ENCODE measurements at regions not wholly inside any gene's neighbourhood (a gene's known extent, or its start where the extent isn't known, plus 50 kb on each side); places are given as distances from the start of the nearest gene placed in this dataset.
"Not testable (repeated sequence)": the region's sequence is repeated elsewhere in the genome, so short reads cannot be mapped to it uniquely, and the experiment has no call there.

DNA sequence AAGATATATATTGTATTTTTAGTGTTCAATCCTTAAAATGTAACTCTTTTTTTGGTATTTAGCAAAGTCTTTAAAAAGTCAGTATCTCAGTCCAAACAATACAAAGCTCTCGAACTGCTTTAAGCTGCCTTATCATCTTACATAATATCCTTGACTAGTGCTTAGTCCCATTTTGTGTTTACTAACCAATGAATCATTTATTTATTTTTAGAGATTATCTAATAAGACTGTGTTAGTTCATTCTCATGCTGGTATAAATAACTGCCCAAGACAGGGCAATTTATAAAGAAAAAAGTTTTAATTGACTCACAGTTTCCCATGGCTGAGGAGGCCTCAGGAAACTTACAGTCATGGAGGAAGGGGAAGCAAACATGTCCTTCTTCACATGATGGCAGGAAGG, 248.3 kb upstream of the KYNU start:
- no peak for DNase-seq

DNA sequence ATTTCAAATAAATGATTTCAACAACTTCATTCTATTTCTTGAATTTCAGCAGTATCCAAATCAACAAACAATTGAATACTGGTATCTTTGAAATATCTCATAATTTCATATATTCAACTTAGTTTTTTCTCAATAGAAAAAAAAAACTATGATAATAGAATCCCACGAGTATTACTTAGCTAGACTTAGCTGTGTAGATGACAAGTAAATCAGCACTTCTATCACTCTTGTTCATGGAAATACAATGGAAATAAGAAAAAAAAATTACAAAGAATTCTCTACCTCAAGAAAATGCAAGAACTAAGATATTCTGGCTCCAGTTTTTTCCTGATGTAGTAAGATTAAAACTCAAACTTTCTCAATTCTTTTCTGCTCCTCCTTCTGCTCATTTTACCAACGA, 256.2 kb upstream of the KYNU start:
- DNase-seq = no peak

DNA sequence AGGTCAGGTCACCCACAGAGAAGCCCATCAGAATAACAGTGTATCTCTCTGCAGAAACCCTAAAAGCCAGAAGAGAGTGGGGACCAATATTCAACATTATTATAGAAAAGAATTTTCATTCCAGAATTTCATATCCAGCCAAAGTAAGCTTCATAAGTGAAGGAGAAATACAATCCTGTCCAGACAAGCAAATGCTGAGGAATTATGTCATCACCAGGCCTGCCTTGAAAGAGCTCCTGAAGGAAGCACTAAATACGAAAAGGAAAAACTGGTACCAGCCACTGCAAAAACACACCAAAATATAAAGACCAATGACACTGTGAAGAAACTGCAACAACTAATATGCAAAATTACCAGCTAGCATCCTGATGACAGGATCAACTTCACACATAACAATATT, 260.0 kb upstream of the KYNU start:
- no peak for DNase-seq

DNA sequence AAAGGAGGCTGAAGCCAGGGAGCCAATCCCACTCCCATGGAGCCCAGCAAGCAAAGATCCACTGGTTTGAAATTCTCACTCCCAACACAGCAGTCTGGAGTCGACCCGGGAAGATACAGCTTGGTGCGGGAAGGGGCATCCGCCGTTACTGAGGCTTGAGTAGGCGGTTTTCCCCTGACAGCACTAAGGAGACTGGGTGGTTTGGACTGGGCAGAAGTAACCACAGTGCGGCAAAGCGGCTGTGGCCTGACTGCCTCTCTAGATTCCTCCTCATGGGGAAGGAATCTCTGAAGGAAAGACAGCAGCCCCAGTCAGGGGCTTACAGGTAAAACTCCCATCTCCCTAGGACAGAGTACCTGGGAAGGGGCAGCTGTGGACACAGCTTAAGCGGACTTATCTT, 261.6 kb upstream of the KYNU start:
- DNase-seq = no peak

DNA sequence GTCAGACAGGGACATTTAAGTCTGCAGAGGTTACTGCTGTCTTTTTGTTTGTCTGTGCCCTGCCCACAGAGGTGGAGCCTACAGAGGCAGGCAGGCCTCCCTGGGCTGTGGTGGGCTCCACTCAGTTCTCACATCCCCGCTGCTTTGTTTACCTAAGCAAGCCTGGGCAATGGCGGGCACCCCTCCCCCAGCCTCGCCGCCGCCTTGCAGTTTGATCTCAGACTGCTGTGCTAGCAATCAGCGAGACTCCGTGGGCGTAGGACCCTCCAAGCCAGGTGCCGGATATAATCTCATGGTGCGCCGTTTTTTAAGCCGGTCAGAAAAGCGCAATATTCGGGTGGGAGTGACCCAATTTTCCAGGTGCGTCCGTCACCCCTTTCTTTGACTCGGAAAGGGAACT, 264.3 kb upstream of the KYNU start:
- not testable (repeated sequence) for DNase-seq

DNA sequence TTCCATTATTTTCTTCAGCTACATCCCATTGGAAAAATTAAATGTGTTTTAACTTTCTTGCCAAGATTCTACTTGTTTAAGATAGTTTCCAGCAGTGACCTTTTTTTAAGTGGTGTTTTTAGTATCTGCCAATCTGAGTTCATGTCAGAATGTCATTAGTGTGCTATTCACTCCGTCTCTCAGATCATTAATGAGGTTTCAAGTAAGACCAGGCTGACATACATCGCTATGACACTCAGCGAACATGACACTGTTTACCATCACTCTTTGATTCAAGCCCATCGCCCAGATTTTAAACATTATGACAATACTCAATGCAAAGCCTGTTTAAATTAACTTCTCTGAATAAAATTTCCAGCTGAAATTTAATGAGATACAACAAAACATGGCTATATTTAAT, 272.0 kb upstream of the KYNU start:
- no peak for DNase-seq

DNA sequence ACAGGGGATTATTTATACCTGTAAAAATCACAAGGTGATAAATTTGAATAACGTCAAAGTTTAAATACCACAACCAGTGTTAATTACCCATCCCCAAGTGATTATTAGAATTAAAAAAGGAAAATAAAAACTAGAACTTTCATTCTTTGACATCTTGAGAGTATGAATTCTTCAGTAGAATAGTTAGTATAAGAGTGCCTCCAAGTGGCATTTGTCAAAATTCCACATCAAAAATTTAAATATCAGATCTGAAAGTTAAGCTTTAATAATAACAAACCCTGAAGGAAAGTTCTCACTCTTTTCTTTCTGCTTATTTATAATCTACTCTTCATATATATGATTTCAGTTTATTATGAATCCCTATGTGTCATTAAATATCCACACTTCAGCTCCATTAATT, 273.7 kb upstream of the KYNU start:
- no peak for DNase-seq

DNA sequence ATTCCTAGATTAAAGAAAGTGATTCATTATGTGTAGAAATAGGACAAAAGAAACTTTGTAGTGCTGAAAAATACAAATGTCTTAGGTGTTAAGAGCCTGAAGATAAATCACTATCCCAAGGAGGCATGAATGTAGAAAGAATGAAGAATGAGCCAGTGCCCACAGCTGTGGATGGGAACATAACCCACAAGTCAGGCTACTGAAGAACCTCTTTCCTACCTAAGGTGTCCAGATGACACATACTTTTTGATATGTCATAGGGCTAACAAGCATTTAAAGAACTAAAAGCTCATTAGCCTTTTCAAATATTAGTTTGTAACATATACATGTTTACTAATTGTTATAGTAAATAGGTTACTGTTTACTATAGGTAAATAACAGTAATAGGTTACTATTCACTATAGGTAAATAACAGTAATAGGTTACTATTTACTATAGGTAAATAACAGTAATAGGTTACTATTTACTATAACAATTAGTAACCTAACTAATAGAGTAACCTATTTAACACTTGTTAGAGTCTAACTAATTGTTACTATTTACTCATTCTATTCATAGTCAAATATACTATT, 275.0 kb upstream of the KYNU start:
- no peak for DNase-seq

DNA sequence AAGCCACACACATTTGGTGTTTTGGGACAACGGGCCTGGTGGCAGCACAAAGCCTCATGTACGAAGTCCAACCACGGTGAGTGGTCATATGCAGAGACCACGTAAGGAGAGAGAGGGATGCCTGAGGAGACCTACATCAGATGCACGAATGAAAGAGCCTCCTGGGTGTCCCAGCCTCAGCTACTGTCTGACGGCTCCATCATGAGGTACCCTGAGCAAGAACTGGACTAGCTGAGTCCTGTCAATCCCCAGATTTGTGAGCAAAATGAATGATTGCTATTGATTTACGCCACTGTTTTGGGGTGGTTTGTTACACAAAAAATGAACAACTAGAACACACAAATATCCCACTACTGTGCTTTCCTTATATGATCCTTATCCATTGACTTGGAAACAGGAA, 275.7 kb upstream of the KYNU start:
- no peak for DNase-seq

DNA sequence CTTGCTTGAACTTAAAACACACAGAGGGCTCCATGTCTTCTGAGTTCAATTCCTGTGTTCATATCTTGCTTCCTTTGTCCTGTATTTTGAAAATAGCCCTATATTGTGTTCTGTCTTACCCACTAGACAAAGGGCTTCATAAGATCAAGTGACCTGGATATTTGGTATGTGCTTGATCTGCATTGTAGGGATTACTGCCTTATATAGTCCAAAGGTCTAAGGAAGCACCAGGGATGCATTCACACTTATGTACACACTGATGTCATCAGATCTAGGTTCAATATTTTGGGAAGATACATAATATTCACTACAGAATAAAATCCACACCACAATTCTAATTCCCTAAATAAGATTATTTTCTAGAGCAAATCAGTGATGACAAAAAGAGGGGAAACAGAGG, 278.0 kb upstream of the KYNU start:
- DNase-seq = no peak

DNA sequence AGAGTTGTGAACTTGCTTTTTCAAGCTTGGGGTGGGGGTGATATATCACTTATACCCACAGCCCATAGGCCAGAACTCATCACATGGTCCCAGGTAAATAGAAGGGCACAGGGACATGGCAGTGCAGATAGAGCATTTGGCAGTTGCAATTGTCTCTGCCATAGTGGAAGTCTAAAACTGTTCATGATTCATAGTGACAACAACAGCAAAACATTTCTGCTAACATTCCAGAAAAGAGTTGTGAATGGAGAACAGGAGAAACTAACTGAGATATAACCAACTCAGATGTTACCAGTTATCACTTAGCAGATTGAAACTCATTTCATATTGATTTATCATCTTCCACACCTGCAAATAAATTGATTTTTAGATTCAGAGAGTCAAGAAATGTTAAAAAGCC, 278.6 kb upstream of the KYNU start:
- no peak for DNase-seq

DNA sequence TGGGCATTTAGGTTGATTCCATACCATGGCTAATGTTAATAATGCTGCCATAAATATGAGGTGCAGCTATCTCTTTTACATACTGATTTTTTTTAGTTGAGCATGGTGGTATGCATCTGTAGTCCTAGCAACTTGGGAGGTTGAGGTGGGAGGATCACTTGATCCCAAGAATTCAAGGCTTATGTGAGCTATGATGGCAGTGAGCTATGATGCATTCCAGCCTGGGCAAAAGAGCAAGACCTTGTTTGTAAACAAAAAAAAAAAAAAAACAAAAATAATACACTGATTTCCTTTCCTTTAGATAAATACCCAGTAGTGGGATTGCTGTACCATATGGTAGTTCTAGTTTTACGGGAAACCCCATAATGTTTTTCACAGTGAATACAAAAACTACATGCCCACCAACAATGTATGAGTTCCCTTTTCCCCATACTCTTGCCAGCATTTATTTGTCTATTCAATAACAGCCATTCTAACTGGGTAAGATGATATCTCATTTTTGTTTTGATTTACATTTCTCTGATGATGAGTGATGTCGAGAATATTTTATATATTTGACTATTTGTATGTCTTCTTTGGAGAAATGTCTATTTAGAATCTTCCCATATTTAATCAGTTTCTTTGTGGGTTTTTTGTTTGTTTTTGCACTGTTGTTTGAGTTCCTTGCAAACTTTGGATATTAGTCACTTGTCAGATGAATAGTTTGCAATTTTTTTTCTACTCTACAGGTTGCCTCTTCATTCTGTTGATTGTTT, 281.0 kb upstream of the KYNU start:
- DNase-seq = no peak

DNA sequence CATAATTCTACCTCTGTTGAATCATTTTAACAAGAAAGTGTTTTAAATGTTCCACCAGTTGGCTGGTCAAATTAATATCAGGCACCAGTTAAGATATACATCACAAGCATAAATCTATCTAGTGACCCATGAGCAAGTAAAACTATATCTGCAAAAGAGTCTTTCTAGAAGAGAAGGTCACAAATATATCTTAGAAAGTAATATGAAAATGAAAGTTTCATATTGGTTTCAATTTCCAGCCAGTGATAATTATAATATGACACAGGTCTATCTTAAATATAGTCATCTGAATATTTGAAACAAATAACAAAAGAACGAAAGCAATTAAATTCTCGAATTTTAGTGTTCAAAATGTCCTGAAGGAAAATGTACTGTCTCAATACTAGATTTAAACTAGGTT, 282.5 kb upstream of the KYNU start:
- DNase-seq = no peak

DNA sequence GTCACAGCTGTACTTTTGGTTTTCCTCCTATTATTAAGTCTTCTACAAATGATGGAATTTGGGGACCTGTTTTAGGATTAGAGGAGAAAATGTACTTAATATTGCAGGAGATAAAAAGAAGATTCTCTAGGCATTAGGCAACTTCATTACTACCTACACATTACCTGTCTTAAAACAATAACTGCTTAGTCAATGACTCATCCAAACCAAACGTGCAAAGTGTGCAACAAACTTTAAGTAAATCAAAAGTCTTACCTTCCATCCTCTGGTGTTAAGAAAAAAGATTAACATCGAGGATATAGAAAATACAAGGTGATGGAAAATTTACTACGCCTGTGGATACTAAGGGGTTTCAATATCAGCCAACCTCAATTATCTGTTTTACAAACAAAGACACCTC, 285.3 kb upstream of the KYNU start:
- no peak for DNase-seq

DNA sequence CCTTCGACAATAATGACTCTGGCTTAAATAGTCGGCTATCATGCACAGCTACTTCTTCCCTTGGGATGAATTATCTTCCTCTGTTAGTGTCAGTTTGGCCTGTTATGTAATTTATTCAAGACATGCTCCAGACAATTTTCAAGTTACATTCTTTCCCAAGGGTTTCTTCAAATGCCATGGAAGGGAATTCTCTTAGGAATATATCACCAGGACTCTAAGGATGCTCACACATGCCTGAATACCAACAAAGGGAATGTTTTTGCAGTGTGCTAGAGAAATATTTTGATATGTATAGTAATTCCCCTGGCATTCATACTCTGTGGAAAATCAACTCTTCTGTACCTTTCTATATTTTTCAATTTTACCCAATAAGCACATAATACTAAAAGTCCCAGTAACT, 286.0 kb upstream of the KYNU start:
- DNase-seq = no peak

DNA sequence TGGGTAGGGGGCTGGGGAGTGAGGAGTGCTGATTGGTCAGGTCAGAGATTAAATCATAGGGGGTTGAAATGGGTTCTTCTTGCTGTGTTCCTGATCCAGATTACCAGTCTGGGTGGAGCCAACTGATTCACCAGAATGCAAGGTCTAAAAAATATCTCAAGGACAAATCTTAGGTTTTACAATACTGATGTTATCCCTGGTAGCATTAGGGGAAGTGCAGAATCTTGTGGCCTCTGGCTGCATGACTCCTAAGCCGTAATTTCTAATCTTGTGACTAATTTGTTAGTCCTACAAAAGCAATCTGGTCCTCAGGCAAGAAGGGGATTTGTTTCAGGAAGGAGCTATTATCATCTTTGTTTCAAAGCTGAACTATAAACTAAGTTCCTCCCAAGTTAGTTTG, 289.2 kb upstream of the KYNU start:
- peak in 2 of 4 experiments; percentile 3 to 6 for DNase-seq

DNA sequence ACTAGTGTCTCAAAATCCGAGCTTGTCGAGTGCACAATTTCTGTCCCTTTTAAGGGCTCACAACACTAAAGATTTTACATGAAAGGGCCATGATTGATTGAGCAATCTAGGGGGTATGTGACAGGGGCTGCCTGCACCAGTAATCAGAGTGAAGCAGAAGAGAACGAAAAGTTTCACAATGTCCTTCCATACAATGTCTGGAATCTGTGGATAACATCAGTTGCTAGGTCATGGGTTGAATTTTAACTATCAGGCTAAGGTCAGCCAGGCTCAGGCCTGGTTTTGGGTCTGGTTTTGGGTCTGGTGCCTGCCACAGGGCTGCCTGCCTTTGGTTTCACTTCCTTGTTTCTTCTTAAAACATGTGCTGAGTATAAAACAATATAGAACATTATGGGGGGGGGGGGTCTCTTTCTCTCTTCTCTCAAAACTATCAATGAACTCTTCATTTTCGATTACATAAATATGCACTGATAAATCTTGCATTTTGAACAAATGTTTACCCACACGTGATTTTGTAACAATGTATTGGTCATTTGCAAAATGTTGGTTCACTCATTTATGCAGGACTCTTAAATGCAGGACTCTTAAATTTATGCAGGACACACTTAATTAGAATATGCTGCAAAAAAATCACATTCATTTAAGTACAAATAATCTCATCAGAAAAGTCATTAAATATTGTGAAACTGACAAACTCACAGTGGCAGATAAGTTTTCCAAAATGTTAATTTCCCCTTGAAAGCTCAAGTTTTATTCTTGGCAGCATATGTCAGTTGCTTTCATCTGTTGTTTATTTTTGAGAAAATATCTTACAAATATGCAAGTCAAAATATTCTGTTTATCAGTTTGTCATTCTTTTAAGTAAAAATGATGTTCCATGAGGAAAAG, 290.5 kb upstream of the KYNU start:
- peak; percentile 5 to 28 (median 22) for DNase-seq

DNA sequence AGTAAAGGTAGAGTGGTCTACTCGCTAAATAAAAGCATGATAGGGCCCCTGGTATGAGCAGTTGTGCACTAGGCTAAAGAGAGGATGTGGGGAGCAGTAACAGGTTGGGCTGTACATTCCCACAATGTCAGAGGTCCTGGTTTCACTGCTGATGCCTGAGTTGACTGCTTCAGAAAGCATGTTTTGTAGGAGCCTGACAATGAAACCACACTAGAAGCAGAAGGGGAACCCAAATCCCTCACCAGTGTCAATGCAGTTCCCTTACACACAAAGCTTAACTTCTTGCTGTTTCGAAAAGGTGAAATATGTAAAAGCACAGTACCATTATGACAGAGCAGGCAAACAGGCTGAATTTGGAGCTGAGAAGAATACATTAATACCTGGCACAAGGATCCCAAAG, 291.7 kb upstream of the KYNU start:
- DNase-seq = no peak

DNA sequence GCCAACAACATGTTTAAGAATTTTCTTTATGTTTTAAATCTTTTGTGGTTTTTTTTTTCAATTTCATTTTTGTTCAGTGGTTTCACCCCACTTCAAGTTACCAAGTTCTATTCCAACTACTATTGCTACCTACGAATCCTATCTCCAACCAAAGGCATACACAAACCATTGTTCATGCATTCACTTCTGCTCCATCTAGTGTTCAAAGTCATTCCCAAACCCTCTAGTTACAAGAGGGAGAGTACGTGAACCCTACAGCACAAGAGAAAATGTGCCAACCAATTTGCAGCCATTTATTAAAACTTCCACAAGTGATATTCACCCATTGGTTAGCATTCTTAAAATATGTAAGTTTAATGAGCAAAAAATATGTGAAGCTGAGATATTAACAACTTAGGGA, 295.1 kb upstream of the KYNU start:
- DNase-seq = no peak

DNA sequence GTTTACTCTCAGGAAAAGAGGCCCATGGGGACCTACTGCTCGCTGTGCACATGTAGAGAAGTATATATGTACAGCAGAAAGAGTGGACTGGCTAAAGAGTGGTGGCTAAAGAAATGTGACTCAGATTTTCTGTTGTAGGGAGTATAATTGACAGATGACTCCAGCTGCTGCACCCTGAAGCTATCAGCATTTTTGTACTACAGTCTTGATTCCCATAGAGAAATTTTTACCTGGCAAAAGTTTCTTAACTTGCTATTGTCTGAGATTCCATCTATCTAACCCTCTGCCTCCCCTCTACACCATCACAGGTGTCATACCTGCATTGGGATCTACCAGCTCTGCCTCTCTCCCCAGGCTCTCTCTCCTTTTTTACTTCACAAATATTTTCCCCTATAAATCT, 296.0 kb upstream of the KYNU start:
- no peak for DNase-seq

DNA sequence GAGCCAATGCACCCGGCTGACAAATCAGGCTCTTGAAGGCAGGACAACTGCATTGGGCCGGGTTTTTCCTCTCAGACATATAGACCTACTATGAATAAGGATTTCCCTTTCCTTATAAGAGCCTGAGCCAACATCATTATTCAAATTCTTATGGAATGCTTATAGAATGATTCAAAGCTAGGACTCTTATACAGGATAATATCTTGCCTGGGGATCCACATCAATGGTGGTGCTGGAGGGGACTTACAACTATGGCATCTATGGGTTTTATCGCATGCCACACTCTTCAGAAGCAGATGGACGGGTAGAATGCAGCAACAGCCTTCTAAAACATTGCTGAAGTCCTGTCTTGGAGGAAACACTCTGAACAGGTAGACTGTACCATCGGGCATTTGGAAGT, 296.8 kb upstream of the KYNU start:
- no peak for DNase-seq

DNA sequence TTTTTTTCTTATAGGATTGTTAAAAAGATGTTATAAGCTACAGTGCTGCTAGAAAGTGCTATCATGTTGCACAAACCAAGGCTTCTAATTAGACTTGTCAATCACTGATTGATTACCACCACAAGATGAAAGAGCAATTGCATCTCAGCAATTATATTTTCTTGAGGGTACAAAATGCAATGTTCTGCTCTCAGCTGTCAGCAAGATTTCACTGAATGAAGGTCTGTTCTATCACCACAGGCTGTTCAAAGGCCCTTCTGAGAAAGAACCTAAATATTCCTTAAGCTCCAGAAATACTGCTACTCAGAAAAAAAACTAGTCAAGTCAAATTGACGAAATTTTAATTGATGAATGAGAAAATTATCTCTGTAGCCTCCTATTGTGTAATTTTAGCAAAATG, 301.9 kb upstream of the KYNU start:
- DNase-seq = no peak

DNA sequence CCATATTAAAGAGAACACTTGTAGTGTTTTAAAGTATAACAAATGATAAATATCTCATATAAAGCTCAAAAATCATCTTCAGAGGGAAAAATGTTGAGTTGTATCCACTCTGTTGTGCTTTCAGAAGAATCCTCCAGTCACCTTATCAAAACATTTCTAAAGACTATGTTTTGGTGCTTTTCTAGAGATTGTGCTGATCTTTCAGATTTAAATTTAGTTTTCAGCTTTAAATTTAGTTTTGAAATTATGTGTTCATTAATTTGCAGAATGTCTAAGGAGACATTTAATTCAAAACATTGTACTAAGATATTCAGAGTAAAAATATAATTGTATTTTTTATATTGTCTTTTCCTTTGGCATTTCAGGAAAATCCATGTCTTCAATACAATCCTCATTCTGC, 303.1 kb upstream of the KYNU start:
- no peak for DNase-seq

Measured in suppressor macrophage (primary cell).